GM23338 (cell line): ENCODE measurements at regions not wholly inside any gene's neighbourhood (a gene's known extent, or its start where the extent isn't known, plus 50 kb on each side); places are given as distances from the start of the nearest gene placed in this dataset.

Experiments used
- ATAC-seq: fragments of 200-7000 bp; cut with Tn5 transposase; 3 replicates; pipeline ENCODE4 v1.9.1; 2020
- DNase-seq: peaks from one replicate; pipeline ENCODE4 v3.0.0-alpha.2; 2015; ENCODE audit warnings: low spot score
- H2AFZ ChIP-seq: fragments of 200-600 bp; sonication (generic); 2 replicates; pipeline ENCODE4 v1.8.0; 2016; ENCODE audit warnings: antibody characterized with exemption, mild to moderate bottlenecking, moderate library complexity
- H3F3A ChIP-seq: fragments of 200-600 bp; sonication (generic); replicated peaks from 2 replicates; pipeline ENCODE4 v1.8.0; 2017; ENCODE audit warnings: antibody characterized with exemption, mixed run types, low read depth
- H3K27ac ChIP-seq: fragments of 200-600 bp; sonication (generic); 2 replicates; pipeline ENCODE4 v1.6.1; 2016; ENCODE audit warnings: low read depth
- H3K27me3 ChIP-seq: fragments of 200-600 bp; sonication (generic); 2 replicates; pipeline ENCODE4 v1.8.0; 2016; ENCODE audit warnings: mild to moderate bottlenecking, mixed run types, moderate library complexity; ENCODE audit not compliant: insufficient read depth
- H3K36me3 ChIP-seq: fragments of 200-600 bp; sonication (generic); 2 replicates; pipeline ENCODE4 v1.8.0; 2016; ENCODE audit warnings: mild to moderate bottlenecking; ENCODE audit not compliant: insufficient read depth
- H3K4me1 ChIP-seq: fragments of 200-600 bp; sonication (generic); 2 replicates; pipeline ENCODE4 v1.8.0; 2016; ENCODE audit warnings: mild to moderate bottlenecking, moderate library complexity; ENCODE audit not compliant: insufficient read depth
- H3K4me2 ChIP-seq: fragments of 200-600 bp; sonication (generic); 2 replicates; pipeline ENCODE4 v1.7.1; 2017; ENCODE audit warnings: mixed run types
- H3K4me3 ChIP-seq: fragments of 200-600 bp; sonication (generic); 2 replicates; pipeline ENCODE4 v1.6.1; 2016; ENCODE audit warnings: mixed run types
- H3K79me2 ChIP-seq: fragments of 200-600 bp; sonication (generic); replicated peaks from 2 replicates; pipeline ENCODE4 v1.8.0; 2017; ENCODE audit warnings: mild to moderate bottlenecking; ENCODE audit not compliant: insufficient read depth
- H3K9me2 ChIP-seq: fragments of 200-600 bp; sonication (generic); 2 replicates; pipeline ENCODE4 v1.8.0; 2017; ENCODE audit not compliant: insufficient read depth
- H4K20me1 ChIP-seq: fragments of 200-600 bp; sonication (generic); replicated peaks from 2 replicates; pipeline ENCODE4 v1.8.0; 2017; ENCODE audit warnings: mild to moderate bottlenecking; ENCODE audit not compliant: insufficient read depth
- H3K27ac Mint-ChIP-seq: 2 replicates; pipeline ENCODE4 v1.8.0; 2020; ENCODE audit warnings: inconsistent platforms, mild to moderate bottlenecking, moderate library complexity, mixed read lengths
- H3K27me3 Mint-ChIP-seq: 3 replicates; pipeline ENCODE4 v1.8.0; 2022; ENCODE audit warnings: low read depth, mild to moderate bottlenecking, moderate library complexity, mixed read lengths, inconsistent platforms; ENCODE audit not compliant: insufficient read depth, poor library complexity
- H3K36me3 Mint-ChIP-seq: 3 replicates; pipeline ENCODE4 v1.8.0; 2021; ENCODE audit warnings: low read depth, mild to moderate bottlenecking, inconsistent platforms, moderate library complexity, mixed read lengths
- H3K4me1 Mint-ChIP-seq: 3 replicates; pipeline ENCODE4 v1.8.0; 2020; ENCODE audit warnings: mild to moderate bottlenecking, inconsistent platforms, mixed read lengths
- H3K4me3 Mint-ChIP-seq: 3 replicates; pipeline ENCODE4 v1.8.0; 2021; ENCODE audit warnings: moderate library complexity, mild to moderate bottlenecking, inconsistent platforms, mixed read lengths
- H3K9me3 Mint-ChIP-seq: 3 replicates; pipeline ENCODE4 v1.8.0; 2020; ENCODE audit warnings: moderate library complexity, mild to moderate bottlenecking, inconsistent platforms, mixed read lengths
- CREB1 ChIP-seq: fragments of 250-450 bp; sonication (Bioruptor Pico); IDR thresholded peaks from 2 replicates; pipeline ENCODE4 v1.5.0; 2020; ENCODE audit warnings: low read depth, mild to moderate bottlenecking, moderate library complexity
- ETS1 ChIP-seq: IDR thresholded peaks from 2 replicates; pipeline ENCODE4 v1.6.1; 2016; ENCODE audit warnings: antibody characterized with exemption
- JUNB ChIP-seq: IDR thresholded peaks from one replicate; pipeline ENCODE4 v1.6.1; 2016; ENCODE audit warnings: antibody characterized with exemption; ENCODE audit not compliant: unreplicated experiment
- NANOG ChIP-seq: IDR thresholded peaks from 2 replicates; pipeline ENCODE4 v1.6.1; 2016; ENCODE audit warnings: antibody characterized with exemption, borderline replicate concordance
- STAT1 ChIP-seq: IDR thresholded peaks from one replicate; pipeline ENCODE4 v1.6.1; 2016; ENCODE audit warnings: antibody characterized with exemption; ENCODE audit not compliant: unreplicated experiment
- ZNF114 ChIP-seq: fragments of 250-450 bp; sonication (Bioruptor Pico); IDR thresholded peaks from 2 replicates; pipeline ENCODE4 v1.5.0; 2020; ENCODE audit warnings: mild to moderate bottlenecking, moderate library complexity
- ZNF462 ChIP-seq: fragments of 250-450 bp; sonication (Bioruptor Pico); IDR thresholded peaks from 2 replicates; pipeline ENCODE4 v1.5.0; 2020; ENCODE audit warnings: mild to moderate bottlenecking, moderate library complexity
- TF ChIP-seq, protein P1 (sequence below): IDR thresholded peaks from one replicate; pipeline ENCODE4 v1.6.1; 2018; ENCODE audit warnings: antibody characterized with exemption; ENCODE audit not compliant: unreplicated experiment

- Histone ChIP-seq H4K20me1 (no peaks in the 10 kb centered on the region), H3K4me3 (no peak overlapping the region), H3K4me2 (no peak overlapping the region), H3K27me3 (no peaks in the 10 kb centered on the region), H3K36me3 (no peaks in the 10 kb centered on the region), H2AFZ (no peak overlapping the region), H3F3A (peaks cover 9% of the 10 kb centered on the region), H3K27ac (no peak overlapping the region), H3K4me1 (peaks cover 50% of the 10 kb centered on the region), H3K79me2 (peaks cover 25% of the 10 kb centered on the region), H3K9me2 (0 out of 2 replicates have a peak, but pooled peaks cover 7% of the 10 kb centered on the region)
- Mint-ChIP-seq H3K9me3 (no peaks in the 10 kb centered on the region; the same call in 2 of the 3 replicates), H3K4me1 (peaks cover 64% of the 10 kb centered on the region), H3K27me3 (peaks cover 19% of the 10 kb centered on the region), H3K27ac (no peak overlapping the region), H3K36me3 (peaks cover 22% of the 10 kb centered on the region), H3K4me3 (no peak overlapping the region)
- DNase-seq (no peak), ATAC-seq (no peak)
- TF ChIP-seq NANOG (no peak), JUNB (no peak), ZNF462 (no peak), ZNF114 (CRISPR knock-in tag) (no peak), ETS1 (no peak)
Observed at GRCh38 chr1:223036479-223036845, 106.6 kb downstream of the TLR5 start.

DNA sequence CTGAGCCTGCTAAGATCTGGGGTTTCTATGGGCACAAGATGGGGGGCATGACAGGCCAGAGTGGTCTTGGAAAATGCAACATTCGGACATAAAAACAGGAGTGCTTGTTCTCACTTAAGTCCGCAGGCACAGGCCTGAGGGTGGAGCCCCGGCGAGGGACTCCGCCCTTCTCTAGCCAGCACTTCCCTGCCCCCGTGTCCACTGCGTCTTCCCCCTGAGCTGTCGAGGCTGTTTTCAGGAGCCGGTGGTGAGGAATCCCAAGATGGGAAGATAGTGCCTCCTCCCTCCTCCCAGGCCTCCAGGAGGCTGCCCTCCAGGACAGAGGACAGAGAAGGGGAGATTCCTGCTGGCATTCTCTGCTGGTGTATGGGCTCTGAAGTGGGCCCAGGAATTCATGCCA lies 105.2 kb downstream of the TLR5 start:
- Histone ChIP-seq H3K27ac (no peak overlapping the region), H3K27me3 (no peaks in the 10 kb centered on the region), H3K9me2 (0 out of 2 replicates have a peak, but pooled peaks cover 7% of the 10 kb centered on the region), H3K79me2 (peaks cover 12% of the 10 kb centered on the region), H2AFZ (no peak overlapping the region), H4K20me1 (no peaks in the 10 kb centered on the region), H3K4me3 (no peak overlapping the region), H3K4me2 (no peak overlapping the region), H3K36me3 (no peaks in the 10 kb centered on the region), H3F3A (no peaks in the 10 kb centered on the region), H3K4me1 (peaks cover 45% of the 10 kb centered on the region)
- DNase-seq (no peak), ATAC-seq (peak; percentile 33)
- Mint-ChIP-seq H3K27ac (no peak overlapping the region), H3K27me3 (peaks cover 23% of the 10 kb centered on the region), H3K4me3 (no peak overlapping the region), H3K9me3 (peaks cover 3% of the 10 kb centered on the region; the same call in 1 of the 3 replicates), H3K36me3 (peaks cover 22% of the 10 kb centered on the region), H3K4me1 (peaks cover 54% of the 10 kb centered on the region)
- TF ChIP-seq, protein P1, sequence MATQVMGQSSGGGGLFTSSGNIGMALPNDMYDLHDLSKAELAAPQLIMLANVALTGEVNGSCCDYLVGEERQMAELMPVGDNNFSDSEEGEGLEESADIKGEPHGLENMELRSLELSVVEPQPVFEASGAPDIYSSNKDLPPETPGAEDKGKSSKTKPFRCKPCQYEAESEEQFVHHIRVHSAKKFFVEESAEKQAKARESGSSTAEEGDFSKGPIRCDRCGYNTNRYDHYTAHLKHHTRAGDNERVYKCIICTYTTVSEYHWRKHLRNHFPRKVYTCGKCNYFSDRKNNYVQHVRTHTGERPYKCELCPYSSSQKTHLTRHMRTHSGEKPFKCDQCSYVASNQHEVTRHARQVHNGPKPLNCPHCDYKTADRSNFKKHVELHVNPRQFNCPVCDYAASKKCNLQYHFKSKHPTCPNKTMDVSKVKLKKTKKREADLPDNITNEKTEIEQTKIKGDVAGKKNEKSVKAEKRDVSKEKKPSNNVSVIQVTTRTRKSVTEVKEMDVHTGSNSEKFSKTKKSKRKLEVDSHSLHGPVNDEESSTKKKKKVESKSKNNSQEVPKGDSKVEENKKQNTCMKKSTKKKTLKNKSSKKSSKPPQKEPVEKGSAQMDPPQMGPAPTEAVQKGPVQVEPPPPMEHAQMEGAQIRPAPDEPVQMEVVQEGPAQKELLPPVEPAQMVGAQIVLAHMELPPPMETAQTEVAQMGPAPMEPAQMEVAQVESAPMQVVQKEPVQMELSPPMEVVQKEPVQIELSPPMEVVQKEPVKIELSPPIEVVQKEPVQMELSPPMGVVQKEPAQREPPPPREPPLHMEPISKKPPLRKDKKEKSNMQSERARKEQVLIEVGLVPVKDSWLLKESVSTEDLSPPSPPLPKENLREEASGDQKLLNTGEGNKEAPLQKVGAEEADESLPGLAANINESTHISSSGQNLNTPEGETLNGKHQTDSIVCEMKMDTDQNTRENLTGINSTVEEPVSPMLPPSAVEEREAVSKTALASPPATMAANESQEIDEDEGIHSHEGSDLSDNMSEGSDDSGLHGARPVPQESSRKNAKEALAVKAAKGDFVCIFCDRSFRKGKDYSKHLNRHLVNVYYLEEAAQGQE: no peak
- TF ChIP-seq CREB1: no peak
- TF ChIP-seq STAT1: no peak
- no peak for TF ChIP-seq NANOG
